ENCODE measurements at regions not wholly inside any gene's neighbourhood (a gene's known extent, or its start where the extent isn't known, plus 50 kb on each side); places are given as distances from the start of the nearest gene placed in this dataset.

GRCh38 chr1:29824511-29825273 is 588.4 kb downstream of the PTPRU start:
- TF ChIP-seq FOXM1 (IDR thresholded peaks at IDR 0.05; ENCODE audit: borderline replicate concordance) = no peak
- TF ChIP-seq SP1 (IDR thresholded peaks at IDR 0.05) = no peak
- no peak for TF ChIP-seq ZNF384 (IDR thresholded peaks at IDR 0.05)
